Activated B cell treated with CpG ODN at 0.5 μM for 24 hours (primary cell): ENCODE measurements at regions not wholly inside any gene's neighbourhood (a gene's known extent, or its start where the extent isn't known, plus 50 kb on each side); places are given as distances from the start of the nearest gene placed in this dataset.

Experiments used
- ATAC-seq: fragments of 200-7000 bp; cut with Tn5 transposase; one replicate; pipeline ENCODE4 v1.10.0; 2021; ENCODE audit warnings: low read depth, mild to moderate bottlenecking, moderate library complexity
- CTCF ChIA-PET: fragments of 350-600 bp; sonication (Branson Sonifier 250); formaldehyde crosslinking; loops from one replicate; lab custom pipeline; 2021; ENCODE audit warnings: antibody characterized with exemption; lab: Charles Lee
- POLR2A ChIA-PET: fragments of 350-600 bp; sonication (Branson Sonifier 250); formaldehyde crosslinking; loops from one replicate; lab custom pipeline; 2021; ENCODE audit warnings: antibody characterized with exemption; lab: Charles Lee
- DNase-seq: peaks from one replicate; pipeline ENCODE4 v3.0.0; 2022
- H3K27ac Mint-ChIP-seq: one replicate; pipeline ENCODE4 v1.8.0; 2020; ENCODE audit warnings: mixed read lengths
- H3K27me3 Mint-ChIP-seq: one replicate; pipeline ENCODE4 v1.8.0; 2021; ENCODE audit warnings: mixed read lengths
- H3K36me3 Mint-ChIP-seq: one replicate; pipeline ENCODE4 v1.8.0; 2021; ENCODE audit warnings: low read depth, mixed read lengths
- H3K4me1 Mint-ChIP-seq: one replicate; pipeline ENCODE4 v1.8.0; 2021; ENCODE audit warnings: mixed read lengths
- H3K4me3 Mint-ChIP-seq: one replicate; pipeline ENCODE4 v1.8.0; 2020; ENCODE audit warnings: mild to moderate bottlenecking, mixed read lengths
- H3K9me3 Mint-ChIP-seq: one replicate; pipeline ENCODE4 v1.8.0; 2020; ENCODE audit warnings: mixed read lengths
- intact Hi-C: fragments of 100-400 bp; cut with micrococcal nuclease; formaldehyde crosslinking; loops from one replicate; pipeline ENCODE4 v1.15.1; 2024
- TF ChIP-seq, protein P1 (sequence below): fragments of 200-600 bp; IDR thresholded peaks from one replicate; pipeline ENCODE4 v1.8.0; 2022; ENCODE audit warnings: antibody characterized with exemption, mild to moderate bottlenecking

DNA sequence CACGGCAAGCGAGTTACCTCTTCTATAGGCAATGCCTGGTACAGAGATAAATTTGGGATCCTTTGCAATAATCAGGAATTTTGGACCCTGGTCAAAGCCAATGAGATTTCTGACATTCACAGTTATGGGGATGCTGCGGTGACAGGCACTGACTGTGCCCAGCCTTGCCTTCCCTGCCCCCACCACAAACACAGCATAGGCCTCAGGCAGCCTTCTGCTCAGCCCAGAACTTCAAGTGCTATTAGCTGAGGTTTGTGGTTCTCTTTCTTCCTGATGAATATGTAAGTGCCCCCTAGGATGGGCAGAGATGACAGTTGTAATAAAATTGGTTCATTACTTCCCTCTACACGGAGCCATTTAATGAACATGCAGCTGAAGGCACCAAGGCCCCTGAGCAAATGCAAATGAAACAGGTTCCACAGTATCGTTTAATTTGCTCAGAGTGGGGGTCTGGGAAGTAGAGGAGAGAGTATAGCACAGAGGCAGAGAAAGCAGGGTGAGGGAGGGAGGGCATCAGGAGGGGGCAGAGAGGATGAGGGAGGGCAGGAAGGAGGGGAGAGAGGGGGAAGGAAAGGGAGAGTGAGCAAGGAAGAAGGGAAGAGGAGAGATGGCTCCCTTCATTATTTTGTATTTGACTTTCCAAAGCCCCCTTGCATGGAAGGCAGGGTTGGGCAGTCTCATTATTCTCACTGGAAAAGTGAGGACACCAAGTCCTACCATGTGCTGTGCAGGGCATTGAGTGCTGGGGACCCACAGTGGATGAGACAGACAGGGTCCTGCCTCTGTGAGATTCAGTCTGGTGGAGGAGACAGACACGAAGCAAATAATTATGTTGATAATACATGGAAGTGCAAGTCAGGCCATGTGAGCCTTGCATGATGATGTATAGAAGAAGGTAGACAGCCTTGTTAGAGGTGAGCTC is 513.0 kb downstream of the PTPRU start:
- CTCF ChIA-PET = no interaction called here
- ATAC-seq (no peak), DNase-seq (no peak)
- Mint-ChIP-seq H3K4me1 (no peaks in the 10 kb centered on the region), H3K9me3 (no peaks in the 10 kb centered on the region), H3K27ac (no peak overlapping the region), H3K36me3 (no peaks in the 10 kb centered on the region), H3K27me3 (peaks cover 16% of the 10 kb centered on the region), H3K4me3 (no peak overlapping the region)
- intact Hi-C loops = no loop called here
- POLR2A ChIA-PET = no interaction called here
- TF ChIP-seq, protein P1, sequence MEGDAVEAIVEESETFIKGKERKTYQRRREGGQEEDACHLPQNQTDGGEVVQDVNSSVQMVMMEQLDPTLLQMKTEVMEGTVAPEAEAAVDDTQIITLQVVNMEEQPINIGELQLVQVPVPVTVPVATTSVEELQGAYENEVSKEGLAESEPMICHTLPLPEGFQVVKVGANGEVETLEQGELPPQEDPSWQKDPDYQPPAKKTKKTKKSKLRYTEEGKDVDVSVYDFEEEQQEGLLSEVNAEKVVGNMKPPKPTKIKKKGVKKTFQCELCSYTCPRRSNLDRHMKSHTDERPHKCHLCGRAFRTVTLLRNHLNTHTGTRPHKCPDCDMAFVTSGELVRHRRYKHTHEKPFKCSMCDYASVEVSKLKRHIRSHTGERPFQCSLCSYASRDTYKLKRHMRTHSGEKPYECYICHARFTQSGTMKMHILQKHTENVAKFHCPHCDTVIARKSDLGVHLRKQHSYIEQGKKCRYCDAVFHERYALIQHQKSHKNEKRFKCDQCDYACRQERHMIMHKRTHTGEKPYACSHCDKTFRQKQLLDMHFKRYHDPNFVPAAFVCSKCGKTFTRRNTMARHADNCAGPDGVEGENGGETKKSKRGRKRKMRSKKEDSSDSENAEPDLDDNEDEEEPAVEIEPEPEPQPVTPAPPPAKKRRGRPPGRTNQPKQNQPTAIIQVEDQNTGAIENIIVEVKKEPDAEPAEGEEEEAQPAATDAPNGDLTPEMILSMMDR = no peak

DNA sequence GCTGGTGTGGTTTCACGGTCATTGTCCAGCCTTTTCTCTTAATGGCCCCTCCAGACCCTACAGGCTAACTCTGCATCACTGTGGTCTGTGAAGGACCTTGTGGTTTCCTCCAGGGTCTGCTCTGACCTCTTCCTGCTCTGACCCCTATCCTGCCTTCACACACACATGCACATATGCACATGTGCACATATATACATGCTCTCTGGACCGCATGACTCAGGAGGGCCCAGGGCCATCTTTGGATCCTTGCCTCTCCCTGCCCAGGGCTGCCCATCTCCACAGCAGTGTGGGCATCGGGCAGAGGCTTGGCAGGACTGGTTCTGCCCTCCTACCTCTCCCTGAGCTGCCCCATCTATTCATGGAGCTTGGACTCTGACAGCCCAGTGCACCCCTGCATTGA is 510.9 kb downstream of the PTPRU start:
- H3K4me1 Mint-ChIP-seq = no peaks in the 10 kb centered on the region
- no peaks in the 10 kb centered on the region for H3K9me3 Mint-ChIP-seq
- H3K27me3 Mint-ChIP-seq = peaks cover 14% of the 10 kb centered on the region
- POLR2A ChIA-PET = no interaction called here
- H3K36me3 Mint-ChIP-seq = no peaks in the 10 kb centered on the region
- intact Hi-C loops = no loop called here
- H3K4me3 Mint-ChIP-seq = no peak overlapping the region
- CTCF ChIA-PET = no interaction called here
- DNase-seq (no peak), ATAC-seq (no peak)
- H3K27ac Mint-ChIP-seq = no peak overlapping the region
- TF ChIP-seq, protein P1 = no peak

DNA sequence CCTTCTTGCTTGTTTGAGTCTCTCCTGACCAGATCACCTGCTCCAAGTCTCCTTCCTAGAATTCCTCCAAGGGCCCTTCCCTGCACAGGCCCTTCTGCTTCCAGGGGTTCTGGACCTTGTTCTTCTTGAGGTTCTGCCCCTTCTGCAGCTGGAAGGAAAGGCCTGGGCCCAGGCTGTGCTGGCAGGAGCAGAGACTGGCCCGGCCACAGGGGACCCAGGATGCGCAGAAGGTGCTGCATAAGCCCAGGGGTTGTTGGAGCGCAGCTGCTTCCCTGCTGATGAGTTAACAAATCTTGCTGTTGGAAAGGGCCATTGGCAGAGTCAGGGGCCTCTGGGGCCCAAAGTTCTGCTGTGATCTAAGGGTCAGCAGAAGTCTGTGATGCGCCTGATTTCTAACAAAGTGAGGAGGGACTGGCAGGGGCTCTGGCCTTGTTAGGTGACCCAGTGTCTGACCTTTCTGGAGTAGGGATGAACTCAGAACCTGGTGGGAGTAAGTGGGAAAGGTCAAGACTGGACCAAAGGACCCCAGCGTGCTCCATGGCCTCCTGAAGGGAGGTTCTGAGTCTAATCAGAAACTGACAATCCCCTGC is 509.8 kb downstream of the PTPRU start:
- Mint-ChIP-seq H3K4me3 (no peak overlapping the region), H3K4me1 (no peaks in the 10 kb centered on the region), H3K27me3 (peaks cover 9% of the 10 kb centered on the region), H3K9me3 (no peaks in the 10 kb centered on the region), H3K36me3 (no peaks in the 10 kb centered on the region), H3K27ac (no peak overlapping the region)
- POLR2A ChIA-PET = no interaction called here
- TF ChIP-seq, protein P1 = no peak
- CTCF ChIA-PET = no interaction called here
- DNase-seq (no peak), ATAC-seq (no peak)
- intact Hi-C loops = no loop called here

DNA sequence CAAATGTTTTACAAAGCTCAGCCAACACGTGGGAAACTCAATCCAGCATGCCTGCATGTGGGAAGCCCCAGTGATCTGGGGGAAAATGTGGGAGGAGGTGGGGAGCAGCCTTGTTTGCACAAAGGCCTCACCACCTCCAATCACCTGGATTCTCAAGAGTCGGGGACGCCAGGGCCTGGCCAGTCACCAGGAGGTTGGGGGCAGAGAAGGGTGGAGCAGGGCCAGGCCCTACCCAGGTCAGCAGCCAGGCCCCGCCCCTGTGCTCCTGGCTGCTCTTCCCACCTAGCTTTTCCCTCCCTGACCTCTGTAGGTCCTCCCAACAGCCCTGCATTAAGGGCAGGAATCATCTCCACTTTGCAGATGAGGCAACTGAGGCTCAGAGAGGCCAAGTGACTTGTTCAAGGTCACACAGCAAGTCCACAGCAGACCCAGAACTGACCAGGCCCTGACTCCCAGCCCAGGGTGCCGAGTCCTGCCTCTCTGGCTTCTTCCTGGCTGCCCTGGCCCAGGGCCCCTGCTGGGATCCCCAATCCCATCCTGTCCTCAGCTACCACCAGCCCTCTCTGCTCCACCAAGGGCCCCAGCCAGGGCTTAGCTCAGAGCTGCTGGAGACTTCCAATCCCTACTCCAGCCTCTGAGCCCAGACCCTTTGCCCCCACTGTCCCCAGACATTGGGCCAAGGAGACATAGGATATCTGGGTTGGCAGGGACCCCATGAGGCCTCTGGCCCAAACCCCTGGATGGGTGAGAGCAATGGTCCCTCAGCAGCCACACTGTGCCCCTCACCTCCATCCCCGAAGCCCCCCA is 508.6 kb downstream of the PTPRU start:
- Mint-ChIP-seq H3K4me3 (no peak overlapping the region), H3K4me1 (no peaks in the 10 kb centered on the region), H3K27me3 (peaks cover 9% of the 10 kb centered on the region), H3K9me3 (no peaks in the 10 kb centered on the region), H3K36me3 (no peaks in the 10 kb centered on the region), H3K27ac (no peak overlapping the region)
- ChIA-PET POLR2A (no interaction called here), CTCF (no interaction called here)
- no peak for DNase-seq
- no peak for ATAC-seq
- TF ChIP-seq, protein P1 = no peak
- intact Hi-C loops = no loop called here

DNA sequence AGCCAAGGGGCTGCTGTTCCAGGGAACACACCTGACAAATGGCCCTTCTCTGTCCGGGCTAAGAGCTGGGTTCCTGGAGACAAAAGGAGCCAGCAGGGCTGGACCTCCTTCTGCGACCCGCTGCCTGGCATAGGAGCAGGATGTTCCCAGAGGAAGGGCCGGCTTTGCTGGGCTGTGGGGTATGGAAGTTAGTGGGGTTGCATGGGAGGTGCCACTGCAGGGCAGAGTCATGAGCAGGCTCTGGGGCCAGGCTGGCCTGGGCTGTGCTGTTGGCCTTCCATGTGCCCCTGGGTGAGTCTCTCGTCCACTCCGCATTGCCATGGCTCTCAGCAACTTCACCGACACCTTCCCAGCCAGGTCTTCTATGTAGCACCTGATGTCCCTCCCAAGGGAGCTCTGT is 507.6 kb downstream of the PTPRU start:
- DNase-seq = no peak
- ChIA-PET CTCF (no interaction called here), POLR2A (no interaction called here)
- H3K36me3 Mint-ChIP-seq = no peaks in the 10 kb centered on the region
- no peak overlapping the region for H3K27ac Mint-ChIP-seq
- intact Hi-C loops = no loop called here
- no peak for ATAC-seq
- TF ChIP-seq, protein P1 = no peak
- H3K27me3 Mint-ChIP-seq = peaks cover 6% of the 10 kb centered on the region
- no peak overlapping the region for H3K4me3 Mint-ChIP-seq
- no peaks in the 10 kb centered on the region for H3K9me3 Mint-ChIP-seq
- no peaks in the 10 kb centered on the region for H3K4me1 Mint-ChIP-seq
